ENCODE measurements at regions not wholly inside any gene's neighbourhood (a gene's known extent, or its start where the extent isn't known, plus 50 kb on each side); places are given as distances from the start of the nearest gene placed in this dataset.
"Not testable (repeated sequence)": the region's sequence is repeated elsewhere in the genome, so short reads cannot be mapped to it uniquely, and the experiment has no call there.

DNA sequence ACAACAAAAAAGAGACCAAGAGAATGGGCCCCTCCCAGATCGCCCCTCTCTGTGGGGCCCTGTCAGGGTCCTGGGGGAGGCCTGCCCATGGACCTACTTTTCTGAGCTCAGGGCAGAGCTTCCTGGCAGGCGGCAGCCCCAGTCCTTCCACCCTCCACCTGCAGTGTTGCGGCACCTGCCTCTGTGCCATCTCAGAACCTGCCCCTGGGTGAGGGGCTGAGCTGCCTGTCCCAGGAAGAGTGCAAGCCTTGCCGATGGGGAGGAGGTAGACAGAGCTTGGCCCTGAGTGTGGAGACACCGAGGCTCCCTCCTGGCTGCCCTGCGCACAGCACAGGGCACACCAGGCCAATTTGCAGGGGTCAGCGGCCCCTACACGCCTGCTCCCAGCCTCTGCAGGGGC, 67.5 kb downstream of the UNCX start:
- no peak for DNase-seq (ENCODE audit: low spot score)

DNA sequence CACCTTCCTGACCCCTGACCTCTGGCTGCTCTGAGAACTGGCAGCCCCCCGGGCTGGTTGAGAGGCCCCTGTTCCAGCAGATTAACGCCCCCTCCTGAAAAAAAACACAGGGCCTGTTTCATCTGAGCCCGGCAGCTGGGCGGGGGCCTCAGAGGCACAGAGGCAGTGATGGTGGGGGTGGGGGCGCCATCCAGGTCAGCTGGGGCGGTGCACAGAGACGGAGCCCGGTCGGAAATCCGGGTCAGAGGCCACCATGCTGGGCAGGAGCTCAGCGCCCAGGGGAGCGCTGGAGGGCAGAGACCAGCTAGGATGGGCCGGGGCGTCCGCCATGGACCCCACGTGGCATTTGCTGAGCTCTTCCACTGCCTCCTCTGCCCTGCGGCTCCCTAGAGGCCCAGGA, 68.0 kb downstream of the UNCX start:
- no peak for DNase-seq (ENCODE audit: low spot score)

- DNase-seq (ENCODE audit: low spot score) = no peak
Observed at GRCh38 chr7:1301054-1301881, 68.6 kb downstream of the UNCX start.

DNA sequence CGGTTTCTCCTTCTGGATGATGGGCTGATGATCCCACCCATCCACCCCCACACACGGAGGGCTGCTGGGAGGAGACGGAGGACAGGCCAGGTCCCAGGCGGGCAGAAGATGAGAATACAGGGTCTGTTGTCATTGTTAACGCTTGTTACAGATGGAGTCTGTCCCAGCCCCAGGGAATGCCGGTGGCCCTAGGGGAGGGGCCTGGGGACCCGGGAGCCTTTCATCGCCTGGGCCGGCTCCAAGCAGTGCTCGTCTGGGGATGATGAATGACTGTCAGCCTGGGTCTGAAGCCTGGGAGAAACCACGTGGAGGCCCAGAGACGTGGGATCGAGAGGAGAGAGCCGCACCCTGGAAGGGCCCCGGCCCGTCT, 69.2 kb downstream of the UNCX start:
- DNase-seq (ENCODE audit: low spot score) = no peak

DNA sequence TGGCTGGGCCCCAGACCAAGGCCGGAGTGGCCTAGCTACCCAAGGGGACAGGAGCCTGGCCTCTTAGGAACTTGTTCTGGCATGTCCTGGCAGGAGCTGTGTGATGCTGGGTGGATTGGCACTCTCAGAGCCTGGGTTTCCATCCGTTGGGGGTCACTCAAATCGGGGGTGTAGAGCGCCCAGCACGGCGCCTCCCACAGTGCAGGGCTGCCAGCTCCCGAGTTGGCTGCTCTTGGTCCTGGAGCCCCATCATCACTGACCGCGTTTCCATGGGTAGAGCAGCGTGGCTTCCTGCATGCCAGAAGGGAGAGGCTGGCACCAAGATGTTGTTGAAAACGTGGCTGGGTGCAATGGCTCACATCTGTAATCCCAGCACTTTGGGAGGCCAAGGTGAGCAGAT, 70.3 kb downstream of the UNCX start:
- no peak for DNase-seq (ENCODE audit: low spot score)

DNA sequence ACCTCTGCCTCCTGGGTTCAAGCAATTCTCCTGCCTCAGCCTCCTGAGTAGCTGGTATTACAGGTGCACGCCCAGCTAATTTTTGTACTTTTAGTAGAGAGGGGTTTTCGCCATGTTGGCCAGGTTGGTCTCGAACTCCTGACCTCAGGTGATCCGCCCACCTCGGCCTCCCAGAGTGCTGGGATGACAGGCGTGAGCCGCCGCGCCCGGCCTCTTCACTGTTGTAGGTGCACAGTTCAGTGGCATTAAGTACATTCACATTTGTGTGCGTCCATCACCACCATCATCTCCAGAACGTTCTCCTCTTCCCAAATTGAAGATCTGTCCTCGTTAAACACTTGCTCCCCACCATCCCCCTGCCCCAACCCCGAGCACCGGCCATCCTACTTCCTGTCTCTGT, 71.3 kb downstream of the UNCX start:
- DNase-seq (ENCODE audit: low spot score) = not testable (repeated sequence)

DNA sequence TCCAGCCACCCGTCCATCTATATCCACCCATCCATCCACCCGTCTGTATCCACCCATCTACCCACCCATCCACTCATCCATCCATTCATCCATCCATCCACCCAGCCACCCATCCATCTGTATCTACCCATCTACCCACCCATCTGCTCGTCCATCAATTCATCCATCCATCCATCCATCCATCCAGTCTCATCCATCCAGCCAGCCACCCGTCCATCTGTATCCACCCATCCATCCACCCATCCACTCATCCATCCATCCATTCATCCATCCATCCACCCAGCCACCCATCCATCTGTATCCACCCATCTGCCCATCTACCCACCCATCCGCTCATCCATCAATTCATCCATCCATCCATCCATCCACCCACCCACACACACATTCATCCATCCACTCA, 73.2 kb downstream of the UNCX start:
- no peak for DNase-seq (ENCODE audit: low spot score)

- no peak for DNase-seq (ENCODE audit: low spot score)
Observed at GRCh38 chr7:1307828-1308227, 75.2 kb downstream of the UNCX start.

DNA sequence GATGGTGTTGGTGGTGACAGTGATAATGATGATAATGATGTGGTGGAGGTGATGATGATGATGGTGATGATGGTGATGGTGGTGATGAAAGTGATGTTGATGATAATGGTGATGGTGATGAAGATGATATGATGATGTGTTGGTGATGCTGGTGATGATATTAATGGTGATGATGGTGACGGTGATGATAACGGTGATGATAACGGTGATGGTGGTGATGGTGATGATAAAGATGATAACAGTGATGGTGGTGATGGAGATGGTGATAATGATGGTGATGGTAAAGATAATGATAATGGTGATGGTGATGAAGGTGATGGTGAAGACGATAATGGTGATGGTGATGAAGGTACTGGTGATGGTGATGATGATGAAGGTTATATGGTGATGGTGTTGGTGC, 76.6 kb downstream of the UNCX start:
- DNase-seq (ENCODE audit: low spot score) = no peak

GRCh38 chr7:1309996-1310395, 77.3 kb downstream of the UNCX start:
- DNase-seq (ENCODE audit: low spot score) = no peak

DNA sequence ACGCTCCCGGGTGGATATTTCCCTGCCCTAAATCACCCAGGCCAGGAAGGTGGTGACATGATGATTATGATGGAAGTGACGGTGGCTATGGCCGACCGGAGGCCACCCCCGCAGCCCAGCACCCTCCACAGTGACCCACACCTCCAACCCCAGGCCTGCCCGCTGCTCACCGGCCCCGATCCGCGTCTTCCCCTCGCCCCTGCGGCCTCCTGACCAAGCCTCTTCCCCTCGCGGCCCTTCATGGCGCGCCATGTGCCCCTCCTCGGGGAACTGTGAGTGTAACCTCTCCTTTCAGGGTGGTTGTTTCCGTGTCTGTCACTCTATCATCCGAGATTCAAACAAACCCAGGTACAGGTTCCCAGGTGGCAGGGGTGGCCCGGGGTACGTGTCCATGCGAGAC, 78.3 kb downstream of the UNCX start:
- no peak for DNase-seq (ENCODE audit: low spot score)

DNA sequence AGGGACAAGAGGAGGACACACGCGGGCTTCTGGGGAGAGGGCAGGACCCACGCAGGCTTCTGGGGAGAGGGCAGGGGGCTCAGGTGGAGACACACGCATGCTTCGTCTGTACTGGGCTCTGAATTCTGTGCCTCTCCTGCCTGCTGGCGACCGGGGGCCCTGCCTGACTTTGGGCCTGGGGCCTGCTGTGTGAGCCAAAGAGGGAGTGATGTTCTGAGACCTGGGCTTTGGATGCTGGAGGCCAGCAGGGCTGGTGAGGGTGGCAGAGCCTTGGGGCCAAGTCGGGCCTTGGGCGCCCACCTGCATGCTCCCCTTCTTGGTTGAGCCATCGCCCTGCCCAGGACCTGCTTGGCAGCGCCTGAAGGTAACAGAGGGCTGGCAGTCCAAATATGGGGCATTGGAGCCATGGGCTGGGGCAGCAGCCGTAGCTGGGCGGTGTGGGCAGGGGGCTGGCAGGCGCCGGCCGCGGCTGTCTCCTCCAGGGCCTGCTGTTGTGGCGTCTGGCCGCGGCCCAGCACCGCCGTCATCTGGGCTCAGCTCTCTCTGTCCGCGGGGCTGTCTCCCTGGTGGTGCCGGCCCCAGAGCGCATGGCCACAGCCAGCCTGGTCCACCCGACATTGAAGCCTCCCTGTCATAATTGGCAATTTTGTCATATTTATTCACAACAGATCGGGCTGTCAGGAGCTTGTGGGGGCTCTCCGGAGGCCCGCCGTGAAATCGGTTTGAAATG, 78.9 kb downstream of the UNCX start:
- no peak for DNase-seq (ENCODE audit: low spot score)

DNA sequence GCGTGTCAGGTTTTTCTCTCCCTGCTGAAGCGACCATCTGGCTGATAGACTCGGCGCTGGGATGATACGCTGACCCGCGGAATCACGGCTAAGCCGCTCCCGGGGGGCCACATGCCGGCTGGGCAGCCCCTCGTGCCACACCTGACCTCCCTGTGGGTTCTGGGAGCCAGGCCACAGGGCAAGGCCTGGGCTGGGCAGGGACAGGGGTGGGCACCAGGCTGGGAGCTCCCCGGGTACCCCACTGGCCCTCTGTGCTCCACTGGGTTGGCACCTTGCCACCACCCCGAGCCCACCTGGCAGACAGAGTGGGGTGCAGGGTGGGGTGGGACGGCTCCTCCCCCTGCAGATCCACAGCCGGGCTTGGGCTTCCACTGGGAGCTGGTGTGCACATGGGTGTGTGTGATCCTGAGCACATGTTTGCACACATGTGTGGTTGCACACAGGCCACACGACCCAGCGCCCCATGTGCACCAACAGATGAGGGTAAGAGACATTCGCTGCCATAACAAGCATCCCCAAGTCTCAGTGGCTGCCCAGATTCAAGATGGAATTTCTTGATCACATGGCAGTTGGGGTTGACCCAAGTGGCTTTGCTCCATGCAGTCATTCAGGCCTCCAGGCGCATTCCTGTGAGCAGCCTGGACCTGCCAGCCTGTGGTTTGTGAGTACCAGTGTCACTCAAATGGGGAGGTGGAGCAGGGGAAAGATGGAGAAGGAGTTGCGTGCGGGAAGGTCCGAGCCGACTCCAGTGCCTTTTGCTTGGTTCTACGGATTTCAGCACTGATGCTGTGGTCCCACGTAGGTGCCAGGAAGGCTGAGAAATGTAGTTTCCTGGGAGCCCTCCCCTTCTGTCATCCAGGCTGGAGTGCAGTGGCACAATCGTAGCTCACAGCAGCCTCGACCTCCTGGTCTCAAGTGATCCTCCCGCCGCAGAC, 79.7 kb downstream of the UNCX start:
- DNase-seq (ENCODE audit: low spot score) = no peak

DNA sequence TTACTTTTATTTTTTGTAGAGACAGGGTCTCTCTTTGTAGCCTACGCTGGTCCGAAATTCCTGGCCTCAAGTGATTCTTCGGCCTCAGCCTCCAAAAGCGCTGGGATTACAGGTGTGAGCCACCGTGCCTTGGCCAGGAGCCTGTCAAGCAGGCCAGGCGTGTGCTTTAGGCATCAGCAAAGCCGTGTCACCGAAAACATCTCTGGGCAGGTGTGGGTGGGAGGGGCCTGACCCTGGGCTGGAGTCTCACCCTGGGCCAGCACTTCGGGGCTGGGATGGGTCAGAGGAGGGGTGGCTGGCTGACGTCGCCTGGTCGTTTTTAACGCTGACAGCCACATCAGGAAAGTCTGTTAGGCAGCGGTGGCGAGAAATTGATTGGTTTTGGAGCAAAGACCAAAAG, 80.9 kb downstream of the UNCX start:
- no peak for DNase-seq (ENCODE audit: low spot score)

- no peak for DNase-seq (ENCODE audit: low spot score)
Observed at GRCh38 chr7:1314021-1314907, 81.6 kb downstream of the UNCX start.

GRCh38 chr7:1314908-1315450, 82.3 kb downstream of the UNCX start:
- DNase-seq (ENCODE audit: low spot score) = no peak

- DNase-seq (ENCODE audit: low spot score) = no peak
Observed at GRCh38 chr7:1316086-1316485, 83.4 kb downstream of the UNCX start.

DNA sequence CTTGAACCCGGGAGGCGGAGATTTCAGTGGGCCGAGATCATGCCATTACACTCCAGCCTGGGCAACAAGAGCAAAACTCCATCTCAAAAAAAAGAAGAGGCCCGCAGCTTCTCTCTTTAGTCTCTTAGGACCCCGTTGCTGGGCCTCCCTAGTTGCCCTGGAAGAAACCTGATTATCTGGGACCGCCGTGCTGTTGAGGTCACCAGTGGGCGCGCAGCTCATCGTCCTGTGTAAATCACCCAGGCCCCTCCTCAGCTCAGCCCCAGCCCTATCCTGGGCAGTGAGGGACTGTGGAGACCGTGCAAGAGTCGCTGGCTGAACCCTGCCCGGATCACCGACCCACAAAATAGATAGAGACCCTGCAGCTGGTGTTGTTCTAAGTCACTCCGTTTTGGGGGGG, 85.0 kb downstream of the UNCX start:
- DNase-seq (ENCODE audit: low spot score) = no peak

DNA sequence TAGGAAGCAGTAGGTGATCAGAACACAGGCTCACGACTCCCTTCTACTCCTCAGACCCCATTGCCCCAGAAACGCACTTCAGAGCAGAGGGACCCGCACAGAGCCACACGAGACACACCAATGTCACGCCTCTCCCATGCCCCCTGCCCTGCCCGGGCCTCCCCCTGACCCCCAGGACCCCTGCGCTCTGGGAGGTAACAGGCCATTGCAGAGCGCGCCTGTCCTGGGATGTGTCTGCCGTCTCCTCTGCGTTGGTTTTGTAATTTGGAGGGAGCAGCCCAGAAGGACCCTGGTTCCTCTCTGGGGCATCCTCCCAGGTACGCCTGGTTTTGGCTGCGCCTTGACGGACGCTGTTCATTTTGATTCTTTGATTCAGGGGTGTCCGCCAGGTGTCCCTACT, 85.4 kb downstream of the UNCX start:
- no peak for DNase-seq (ENCODE audit: low spot score)

GRCh38 chr7:1318661-1319060, 86.0 kb downstream of the UNCX start:
- no peak for DNase-seq (ENCODE audit: low spot score)
